ENCODE measurements at regions not wholly inside any gene's neighbourhood (a gene's known extent, or its start where the extent isn't known, plus 50 kb on each side); places are given as distances from the start of the nearest gene placed in this dataset.

- H3K4me3 ChIP-seq (ENCODE audit: low read length): no peak overlapping the region
- TF ChIP-seq, protein P1, sequence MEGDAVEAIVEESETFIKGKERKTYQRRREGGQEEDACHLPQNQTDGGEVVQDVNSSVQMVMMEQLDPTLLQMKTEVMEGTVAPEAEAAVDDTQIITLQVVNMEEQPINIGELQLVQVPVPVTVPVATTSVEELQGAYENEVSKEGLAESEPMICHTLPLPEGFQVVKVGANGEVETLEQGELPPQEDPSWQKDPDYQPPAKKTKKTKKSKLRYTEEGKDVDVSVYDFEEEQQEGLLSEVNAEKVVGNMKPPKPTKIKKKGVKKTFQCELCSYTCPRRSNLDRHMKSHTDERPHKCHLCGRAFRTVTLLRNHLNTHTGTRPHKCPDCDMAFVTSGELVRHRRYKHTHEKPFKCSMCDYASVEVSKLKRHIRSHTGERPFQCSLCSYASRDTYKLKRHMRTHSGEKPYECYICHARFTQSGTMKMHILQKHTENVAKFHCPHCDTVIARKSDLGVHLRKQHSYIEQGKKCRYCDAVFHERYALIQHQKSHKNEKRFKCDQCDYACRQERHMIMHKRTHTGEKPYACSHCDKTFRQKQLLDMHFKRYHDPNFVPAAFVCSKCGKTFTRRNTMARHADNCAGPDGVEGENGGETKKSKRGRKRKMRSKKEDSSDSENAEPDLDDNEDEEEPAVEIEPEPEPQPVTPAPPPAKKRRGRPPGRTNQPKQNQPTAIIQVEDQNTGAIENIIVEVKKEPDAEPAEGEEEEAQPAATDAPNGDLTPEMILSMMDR (IDR thresholded peaks at IDR 0.05; ENCODE audit: insufficient read depth, low read depth, low read length, missing control alignments): no peak
- no peak for DNase-seq (ENCODE audit: low read depth)
Observed at GRCh38 chr2:16718576-16719484, 53.2 kb upstream of the CYRIA start.

DNA sequence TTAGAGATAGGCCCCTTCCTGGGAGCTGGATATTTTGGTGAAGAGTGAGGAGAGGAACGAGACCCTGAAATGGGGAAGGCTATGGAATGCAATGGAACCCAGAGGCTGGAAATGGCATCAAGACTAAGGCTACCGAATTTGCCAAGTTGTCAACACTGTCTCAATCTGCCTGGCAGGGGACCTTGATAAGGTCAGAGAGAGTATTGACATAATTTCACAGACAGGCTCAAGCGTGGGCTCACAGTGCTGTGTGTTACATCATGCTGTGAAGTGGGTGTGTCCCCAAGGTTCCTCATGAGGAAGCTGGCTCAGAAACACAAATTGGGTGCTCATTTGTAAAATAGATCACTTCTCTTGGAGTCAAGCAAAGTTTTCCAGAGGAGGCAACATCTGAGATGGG, 51.8 kb upstream of the CYRIA start:
- TF ChIP-seq, protein P1 (IDR thresholded peaks at IDR 0.05; ENCODE audit: insufficient read depth, low read depth, low read length, missing control alignments): no peak
- H3K4me3 ChIP-seq (ENCODE audit: low read length): no peak overlapping the region
- peak; percentile 25 for DNase-seq (ENCODE audit: low read depth)

GRCh38 chr2:16716944-16717343, 51.3 kb upstream of the CYRIA start:
- no peak for DNase-seq (ENCODE audit: low read depth)
- H3K4me3 ChIP-seq (ENCODE audit: low read length): no peak overlapping the region
- TF ChIP-seq, protein P1 (IDR thresholded peaks at IDR 0.05; ENCODE audit: insufficient read depth, low read depth, low read length, missing control alignments): no peak

DNA sequence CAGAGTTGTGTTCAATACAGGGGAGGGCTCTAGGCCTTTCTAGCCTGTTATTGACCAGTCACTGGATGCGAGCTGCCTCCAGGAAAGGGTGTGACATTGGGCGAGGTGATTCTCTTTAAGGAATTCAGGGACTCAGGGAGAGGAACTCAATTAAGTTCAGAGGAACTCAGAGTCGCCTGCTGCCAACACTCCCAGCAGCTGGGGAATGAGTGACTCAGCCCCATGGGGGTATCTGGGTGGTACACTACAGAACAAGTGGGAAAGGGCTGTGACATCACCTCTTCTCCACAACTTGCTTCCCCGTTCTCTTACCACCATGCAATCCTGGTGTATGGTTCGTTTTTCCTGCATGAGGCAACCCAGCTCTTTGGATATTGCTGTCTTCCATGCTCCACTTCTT, 50.4 kb upstream of the CYRIA start:
- TF ChIP-seq, protein P1 (IDR thresholded peaks at IDR 0.05; ENCODE audit: insufficient read depth, low read depth, low read length, missing control alignments): no peak
- H3K4me3 ChIP-seq (ENCODE audit: low read length): no peak overlapping the region
- no peak for DNase-seq (ENCODE audit: low read depth)
